NB4 (cell line): ENCODE measurements at regions not wholly inside any gene's neighbourhood (a gene's known extent, or its start where the extent isn't known, plus 50 kb on each side); places are given as distances from the start of the nearest gene placed in this dataset.
"Not testable (repeated sequence)": the region's sequence is repeated elsewhere in the genome, so short reads cannot be mapped to it uniquely, and the experiment has no call there.

ENCODE experiments used
- DNase-seq: peaks from one replicate; pipeline ENCODE4 v3.0.0; 2010; ENCODE audit warnings: low read depth
- H3K4me3 ChIP-seq: one replicate; pipeline ENCODE4 v1.5.1; 2011; ENCODE audit warnings: mild to moderate bottlenecking, low read depth, low read length, moderate library complexity
- MYC ChIP-seq: IDR thresholded peaks from 2 replicates; pipeline ENCODE4 v1.6.1; 2011; ENCODE audit warnings: low read depth, low read length
- POLR2A ChIP-seq: IDR thresholded peaks from 2 replicates; pipeline ENCODE4 v1.6.1; 2011; ENCODE audit warnings: mild to moderate bottlenecking; ENCODE audit not compliant: insufficient read length; ENCODE audit errors: extremely low read depth
- TF ChIP-seq, protein P1 (sequence below): IDR thresholded peaks from one replicate; pipeline ENCODE4 v1.5.1; 2012; ENCODE audit warnings: low read depth, low read length
- TF ChIP-seq, protein P2 (sequence below): IDR thresholded peaks from 2 replicates; pipeline ENCODE4 v1.6.1; 2011; ENCODE audit warnings: low read depth, low read length

DNA sequence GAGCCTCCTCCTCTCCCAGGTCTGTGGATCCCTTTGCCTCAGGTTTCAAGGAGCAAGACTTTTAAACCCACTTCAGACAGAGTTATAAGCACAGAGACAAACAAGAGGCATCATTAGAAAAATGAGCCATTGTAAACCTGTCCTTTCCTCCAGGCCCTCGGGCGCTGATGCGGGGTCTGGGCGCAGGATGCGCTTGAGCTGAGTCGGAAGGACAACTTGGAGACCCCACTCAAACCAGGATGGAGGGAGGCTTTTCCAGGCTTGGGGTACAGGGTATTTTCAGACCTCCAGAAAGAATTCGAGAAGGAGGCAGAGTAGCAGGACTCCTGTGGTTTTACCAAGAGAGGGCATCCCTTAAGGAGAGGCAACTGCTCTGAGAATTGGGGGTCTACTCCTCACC lies 155.6 kb downstream of the NUFIP1 start:
- TF ChIP-seq MYC (no peak), POLR2A (no peak)
- TF ChIP-seq, protein P1, sequence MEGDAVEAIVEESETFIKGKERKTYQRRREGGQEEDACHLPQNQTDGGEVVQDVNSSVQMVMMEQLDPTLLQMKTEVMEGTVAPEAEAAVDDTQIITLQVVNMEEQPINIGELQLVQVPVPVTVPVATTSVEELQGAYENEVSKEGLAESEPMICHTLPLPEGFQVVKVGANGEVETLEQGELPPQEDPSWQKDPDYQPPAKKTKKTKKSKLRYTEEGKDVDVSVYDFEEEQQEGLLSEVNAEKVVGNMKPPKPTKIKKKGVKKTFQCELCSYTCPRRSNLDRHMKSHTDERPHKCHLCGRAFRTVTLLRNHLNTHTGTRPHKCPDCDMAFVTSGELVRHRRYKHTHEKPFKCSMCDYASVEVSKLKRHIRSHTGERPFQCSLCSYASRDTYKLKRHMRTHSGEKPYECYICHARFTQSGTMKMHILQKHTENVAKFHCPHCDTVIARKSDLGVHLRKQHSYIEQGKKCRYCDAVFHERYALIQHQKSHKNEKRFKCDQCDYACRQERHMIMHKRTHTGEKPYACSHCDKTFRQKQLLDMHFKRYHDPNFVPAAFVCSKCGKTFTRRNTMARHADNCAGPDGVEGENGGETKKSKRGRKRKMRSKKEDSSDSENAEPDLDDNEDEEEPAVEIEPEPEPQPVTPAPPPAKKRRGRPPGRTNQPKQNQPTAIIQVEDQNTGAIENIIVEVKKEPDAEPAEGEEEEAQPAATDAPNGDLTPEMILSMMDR = no peak
- TF ChIP-seq, protein P2, sequence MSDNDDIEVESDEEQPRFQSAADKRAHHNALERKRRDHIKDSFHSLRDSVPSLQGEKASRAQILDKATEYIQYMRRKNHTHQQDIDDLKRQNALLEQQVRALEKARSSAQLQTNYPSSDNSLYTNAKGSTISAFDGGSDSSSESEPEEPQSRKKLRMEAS = no peak
- H3K4me3 ChIP-seq = no peak overlapping the region
- no peak for DNase-seq

- no peak for DNase-seq
Measured at GRCh38 chr13:44833139-44833538, 156.1 kb downstream of the NUFIP1 start.

DNA sequence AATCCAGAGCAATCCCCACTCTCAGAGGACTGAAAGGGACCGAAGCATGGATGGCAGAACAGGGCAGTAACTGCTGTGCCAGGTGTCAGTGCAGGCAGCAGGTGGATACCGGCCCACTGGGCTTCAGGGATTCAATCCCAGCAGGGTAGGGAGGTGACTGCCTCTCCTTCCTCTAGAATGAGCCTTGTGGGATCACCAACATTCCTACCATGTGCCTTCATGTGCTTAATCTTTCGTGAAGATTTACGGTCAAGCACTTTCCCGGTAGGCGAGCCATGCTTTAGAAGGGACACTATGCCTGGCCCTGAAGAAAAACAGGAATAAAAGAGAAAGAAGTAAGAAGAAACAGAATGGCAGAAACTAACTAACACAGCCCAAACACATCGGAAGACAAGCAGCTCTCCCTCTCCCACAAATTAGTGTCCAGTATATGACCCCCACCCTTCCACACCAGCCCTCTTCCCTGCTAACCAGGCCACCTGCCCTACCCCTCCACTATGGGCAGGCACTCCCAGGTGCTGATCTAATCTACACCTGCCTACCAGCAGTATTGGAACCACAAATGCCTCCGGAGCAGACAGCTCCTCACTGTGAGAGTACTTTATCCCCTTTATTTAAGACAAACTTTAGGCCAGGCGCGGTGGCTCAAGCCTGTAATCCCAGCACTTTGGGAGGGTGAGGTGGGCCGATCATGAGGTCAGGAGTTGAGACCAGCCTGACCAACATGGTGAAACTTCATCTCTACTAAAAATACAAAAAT lies 162.5 kb downstream of the NUFIP1 start:
- H3K4me3 ChIP-seq = no peak overlapping the region
- DNase-seq = no peak
- TF ChIP-seq POLR2A = no peak
- TF ChIP-seq, protein P1 = no peak
- no peak for TF ChIP-seq MYC
- TF ChIP-seq, protein P2 = no peak

More at GRCh38 chr13:44833139-44833538, 156.1 kb downstream of the NUFIP1 start:
- no peak for TF ChIP-seq POLR2A
- no peak for TF ChIP-seq MYC
- TF ChIP-seq, protein P2 = no peak
- TF ChIP-seq, protein P1 = no peak
- H3K4me3 ChIP-seq = no peak overlapping the region

- TF ChIP-seq POLR2A (no peak), MYC (no peak)
- TF ChIP-seq, protein P2 = no peak
- TF ChIP-seq, protein P1 = no peak
- DNase-seq = no peak
Measured at GRCh38 chr13:44825953-44826352, 163.3 kb downstream of the NUFIP1 start.

DNA sequence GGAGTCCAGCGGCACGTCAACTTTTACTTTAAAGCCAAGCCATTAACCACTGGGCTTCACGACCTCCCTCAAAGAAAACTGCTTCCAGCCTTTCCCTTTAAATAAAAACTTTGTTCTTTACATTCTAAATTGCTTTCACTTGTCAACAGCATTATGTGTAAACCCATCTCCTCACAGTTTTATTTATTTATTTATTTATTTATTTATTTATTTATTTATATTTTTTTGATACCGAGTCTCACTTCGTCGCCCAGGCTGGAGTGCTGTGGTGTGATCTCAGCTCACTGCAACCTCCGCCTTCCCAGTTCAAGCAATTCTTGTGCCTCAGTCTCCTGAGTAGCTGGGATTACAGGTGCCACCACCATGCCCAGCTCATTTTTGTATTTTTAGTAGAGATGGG lies 165.7 kb downstream of the NUFIP1 start:
- DNase-seq, H3K4me3 ChIP-seq: not testable (repeated sequence)

More at GRCh38 chr13:44825953-44826352, 163.3 kb downstream of the NUFIP1 start:
- no peak overlapping the region for H3K4me3 ChIP-seq

DNA sequence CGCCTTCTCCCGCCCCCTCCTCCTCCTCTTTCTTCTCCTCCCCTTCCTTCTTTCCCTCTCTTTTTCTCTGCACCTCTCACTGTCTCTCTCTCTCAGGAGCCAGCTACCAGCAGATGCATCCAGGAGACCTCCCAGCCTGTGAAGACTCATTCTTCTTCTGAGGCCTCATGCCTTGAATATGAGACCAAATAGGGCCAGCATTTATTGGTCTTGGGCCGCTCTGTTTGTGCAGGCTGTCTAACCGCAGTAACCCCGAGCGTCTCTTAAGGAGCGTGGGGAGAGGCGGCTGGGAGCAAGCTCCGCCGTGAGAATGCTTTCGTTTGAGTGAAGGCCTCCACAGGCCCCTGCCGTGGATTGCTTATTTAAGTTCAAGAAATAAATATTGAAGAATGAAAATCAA lies 167.0 kb downstream of the NUFIP1 start:
- no peak overlapping the region for H3K4me3 ChIP-seq
- TF ChIP-seq, protein P2 = no peak
- TF ChIP-seq POLR2A = no peak
- no peak for TF ChIP-seq MYC
- TF ChIP-seq, protein P1 = no peak
- no peak for DNase-seq
